CD4-positive, CD25-positive, alpha-beta regulatory T cell (primary cell): ENCODE measurements at regions not wholly inside any gene's neighbourhood (a gene's known extent, or its start where the extent isn't known, plus 50 kb on each side); places are given as distances from the start of the nearest gene placed in this dataset.

ENCODE experiments used
- ATAC-seq, 2 donors: fragments of 150-1000 bp; cut with Tn5 transposase; one replicate each; pipeline ENCODE4 v1.10.0; 2021; ENCODE audit warnings: low read depth in 2 of 2, moderate number of reproducible peaks in 2 of 2, moderate library complexity in 1 of 2
- DNase-seq, 3 donors: peaks; one replicate each; pipeline versions ENCODE4 v3.0.0 to v3.0.0-alpha.2; 2012 to 2022; ENCODE audit warnings: mixed read lengths in 1 of 3
- H3K27ac ChIP-seq: one replicate; pipeline ENCODE4 v1.7.0; 2013; ENCODE audit warnings: mild to moderate bottlenecking, low read length; ENCODE audit not compliant: insufficient read depth, poor library complexity, severe bottlenecking
- H3K27me3 ChIP-seq: one replicate; pipeline ENCODE4 v1.7.0; 2013; ENCODE audit warnings: low read length; ENCODE audit not compliant: control insufficient read depth, insufficient read depth
- H3K36me3 ChIP-seq: one replicate; pipeline ENCODE4 v1.7.0; 2013; ENCODE audit warnings: mild to moderate bottlenecking, low read length, moderate library complexity; ENCODE audit not compliant: control insufficient read depth, insufficient read depth
- H3K4me1 ChIP-seq: 2 replicates; pipeline ENCODE4 v1.7.0; 2013; ENCODE audit warnings: mild to moderate bottlenecking, low read length; ENCODE audit not compliant: insufficient read depth, control insufficient read depth, poor library complexity, severe bottlenecking
- H3K4me3 ChIP-seq: one replicate; pipeline ENCODE4 v1.7.0; 2013; ENCODE audit warnings: low read depth, mild to moderate bottlenecking, low read length, moderate library complexity
- H3K9me3 ChIP-seq, 2 experiments: 1 replicate in 1 of 2; 2 replicates in 1 of 2; pipeline ENCODE4 v1.7.0; 2013; ENCODE audit warnings: low read length in 2 of 2, mild to moderate bottlenecking in 1 of 2, moderate library complexity in 1 of 2; ENCODE audit not compliant: control insufficient read depth in 2 of 2
- H3K27ac Mint-ChIP-seq, 3 donors: one replicate each; pipeline ENCODE4 v1.8.0; 2020 to 2022; ENCODE audit warnings: mild to moderate bottlenecking in 3 of 3, mixed read lengths in 3 of 3, moderate library complexity in 2 of 3
- H3K27me3 Mint-ChIP-seq: one replicate; pipeline ENCODE4 v1.8.0; 2022; ENCODE audit warnings: mild to moderate bottlenecking, mixed read lengths
- H3K36me3 Mint-ChIP-seq: one replicate; pipeline ENCODE4 v1.8.0; 2020; ENCODE audit warnings: mixed read lengths
- H3K4me1 Mint-ChIP-seq, 4 donors: one replicate each; pipeline ENCODE4 v1.8.0; 2020 to 2022; ENCODE audit warnings: mixed read lengths in 4 of 4, mild to moderate bottlenecking in 1 of 4
- H3K4me3 Mint-ChIP-seq, 4 donors: one replicate each; pipeline ENCODE4 v1.8.0; 2020 to 2022; ENCODE audit warnings: mild to moderate bottlenecking in 4 of 4, mixed read lengths in 4 of 4, moderate library complexity in 3 of 4
- H3K9me3 Mint-ChIP-seq, 7 donors: one replicate each; pipeline ENCODE4 v1.8.0; 2020 to 2022; ENCODE audit warnings: mixed read lengths in 7 of 7, mild to moderate bottlenecking in 3 of 7, moderate library complexity in 2 of 7

GRCh38 chr5:96143450-96143849 is 181.8 kb upstream of the ELL2 start:
- Histone ChIP-seq H3K4me1 (no peaks in the 10 kb centered on the region), H3K36me3 (no peaks in the 10 kb centered on the region), H3K9me3 (no peaks in the 10 kb centered on the region), H3K27me3 (peaks cover 4% of the 10 kb centered on the region), H3K4me3 (no peak overlapping the region), H3K27ac (no peak overlapping the region)
- DNase-seq (no peak), ATAC-seq (no peak)
- Mint-ChIP-seq H3K27me3 (peaks cover 9% of the 10 kb centered on the region), H3K36me3 (no peaks in the 10 kb centered on the region), H3K4me1 (no peaks in the 10 kb centered on the region), H3K4me3 (no peak overlapping the region), H3K9me3 (no peaks in the 10 kb centered on the region), H3K27ac (no peak overlapping the region)

DNA sequence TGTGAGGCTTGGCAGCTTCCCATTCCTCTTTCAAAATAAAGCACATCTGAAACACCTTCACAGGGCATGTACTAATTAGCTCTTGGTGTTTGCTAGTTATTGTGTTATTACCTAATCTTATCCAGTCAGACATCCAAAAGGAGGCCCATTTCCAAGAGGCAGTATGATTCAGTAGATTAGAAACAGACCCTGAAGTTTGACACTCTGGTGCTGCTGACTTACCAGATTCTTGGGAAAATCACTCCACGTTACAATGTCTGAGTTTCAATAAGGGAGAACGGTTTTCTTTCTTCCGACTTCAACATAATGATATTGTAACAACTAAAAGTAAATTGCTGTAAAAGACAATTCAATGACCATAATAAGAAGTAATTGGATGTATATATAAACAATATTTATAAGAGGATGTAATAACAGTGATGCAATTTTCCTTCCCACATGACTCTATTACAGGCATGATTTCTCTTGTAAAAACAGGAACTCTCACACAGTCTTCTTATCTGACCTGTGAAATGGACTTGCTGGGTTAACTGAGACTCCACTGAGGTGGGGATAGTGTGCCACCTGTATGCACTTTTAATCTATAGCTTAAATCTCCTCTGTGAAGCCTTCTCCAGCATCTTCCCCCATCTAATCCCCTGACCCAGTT is 181.3 kb upstream of the ELL2 start:
- Mint-ChIP-seq H3K36me3 (no peaks in the 10 kb centered on the region), H3K27me3 (peaks cover 14% of the 10 kb centered on the region), H3K4me3 (no peak overlapping the region), H3K9me3 (no peaks in the 10 kb centered on the region), H3K27ac (no peak overlapping the region), H3K4me1 (no peaks in the 10 kb centered on the region)
- no peaks in the 10 kb centered on the region for H3K36me3 ChIP-seq
- no peak for DNase-seq
- no peak overlapping the region for H3K4me3 ChIP-seq
- H3K27ac ChIP-seq: no peak overlapping the region
- H3K27me3 ChIP-seq: peaks cover 4% of the 10 kb centered on the region
- no peaks in the 10 kb centered on the region for H3K4me1 ChIP-seq
- no peaks in the 10 kb centered on the region for H3K9me3 ChIP-seq
- ATAC-seq: no peak

- H3K27me3 ChIP-seq: peaks cover 4% of the 10 kb centered on the region
- Mint-ChIP-seq H3K27me3 (peaks cover 15% of the 10 kb centered on the region), H3K9me3 (no peaks in the 10 kb centered on the region), H3K36me3 (no peaks in the 10 kb centered on the region), H3K27ac (no peak overlapping the region), H3K4me3 (no peak overlapping the region), H3K4me1 (no peaks in the 10 kb centered on the region)
- no peaks in the 10 kb centered on the region for H3K9me3 ChIP-seq
- no peak overlapping the region for H3K4me3 ChIP-seq
- no peaks in the 10 kb centered on the region for H3K4me1 ChIP-seq
- no peak for DNase-seq
- no peak overlapping the region for H3K27ac ChIP-seq
- no peaks in the 10 kb centered on the region for H3K36me3 ChIP-seq
- no peak for ATAC-seq
Observed at GRCh38 chr5:96142184-96142781, 180.6 kb upstream of the ELL2 start.

DNA sequence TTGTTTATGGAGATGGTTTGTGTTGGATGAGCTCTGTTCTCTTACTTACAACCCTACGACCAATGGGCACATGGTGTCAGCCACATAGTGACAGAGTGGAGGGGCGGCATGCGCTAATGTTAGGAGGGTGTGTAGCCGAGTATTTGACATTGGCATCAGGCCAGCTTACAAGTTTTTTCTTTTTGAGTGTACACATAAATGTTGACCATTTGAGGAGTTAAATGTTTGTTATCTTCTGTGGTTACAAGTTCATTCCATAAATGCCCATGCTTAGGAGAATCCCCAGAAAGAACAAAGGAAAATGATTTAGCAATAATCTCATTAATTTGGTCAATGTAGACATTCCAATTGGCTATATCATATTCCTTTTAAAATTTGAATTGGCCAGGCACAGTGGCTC is 180.1 kb upstream of the ELL2 start:
- H3K27me3 ChIP-seq: peaks cover 4% of the 10 kb centered on the region
- DNase-seq: no peak
- H3K27me3 Mint-ChIP-seq: peaks cover 16% of the 10 kb centered on the region
- peaks cover 0 to 2% (median 0%) of the 10 kb centered on the region in 7 donors for H3K9me3 Mint-ChIP-seq
- H3K4me3 Mint-ChIP-seq: no peak overlapping the region
- H3K9me3 ChIP-seq: no peaks in the 10 kb centered on the region
- no peak for ATAC-seq
- H3K36me3 Mint-ChIP-seq: no peaks in the 10 kb centered on the region
- no peak overlapping the region for H3K4me3 ChIP-seq
- no peak overlapping the region for H3K27ac ChIP-seq
- H3K36me3 ChIP-seq: no peaks in the 10 kb centered on the region
- no peaks in the 10 kb centered on the region for H3K4me1 ChIP-seq
- no peak overlapping the region for H3K27ac Mint-ChIP-seq
- H3K4me1 Mint-ChIP-seq: no peaks in the 10 kb centered on the region

DNA sequence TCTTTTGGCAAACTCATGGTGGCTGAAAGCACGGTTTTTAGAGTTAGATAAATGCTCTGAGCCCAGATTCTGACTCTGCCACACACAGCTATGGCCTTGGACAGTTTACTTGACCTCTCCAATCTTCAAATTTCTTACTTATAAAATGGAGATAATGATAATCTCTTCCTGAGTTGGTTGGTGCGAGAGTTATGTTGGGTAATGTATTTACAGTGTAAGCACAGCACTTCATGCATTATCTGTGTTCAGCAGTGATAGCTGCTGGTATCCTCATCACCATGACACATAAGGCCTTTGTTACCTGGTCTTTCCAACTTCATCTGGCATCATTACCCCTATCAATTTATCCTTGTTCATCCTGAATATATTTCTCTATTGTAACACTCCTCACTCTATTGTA is 178.8 kb upstream of the ELL2 start:
- H3K27me3 ChIP-seq: peaks cover 4% of the 10 kb centered on the region
- Mint-ChIP-seq H3K27ac (no peak overlapping the region), H3K9me3 (peaks cover 0 to 2% (median 0%) of the 10 kb centered on the region in 7 donors), H3K36me3 (no peaks in the 10 kb centered on the region), H3K4me1 (no peaks in the 10 kb centered on the region), H3K27me3 (peaks cover 24% of the 10 kb centered on the region), H3K4me3 (no peak overlapping the region)
- no peak for DNase-seq
- H3K4me3 ChIP-seq: no peak overlapping the region
- ATAC-seq: no peak
- H3K4me1 ChIP-seq: no peaks in the 10 kb centered on the region
- no peaks in the 10 kb centered on the region for H3K36me3 ChIP-seq
- H3K27ac ChIP-seq: no peak overlapping the region
- no peaks in the 10 kb centered on the region for H3K9me3 ChIP-seq

GRCh38 chr5:96140084-96140483 is 178.4 kb upstream of the ELL2 start:
- Histone ChIP-seq H3K4me3 (no peak overlapping the region), H3K27ac (no peak overlapping the region), H3K27me3 (peaks cover 4% of the 10 kb centered on the region), H3K4me1 (no peaks in the 10 kb centered on the region), H3K36me3 (no peaks in the 10 kb centered on the region), H3K9me3 (no peaks in the 10 kb centered on the region)
- Mint-ChIP-seq H3K9me3 (peaks cover 0 to 2% (median 0%) of the 10 kb centered on the region in 7 donors), H3K36me3 (no peaks in the 10 kb centered on the region), H3K4me3 (no peak overlapping the region), H3K4me1 (no peaks in the 10 kb centered on the region), H3K27me3 (peaks cover 24% of the 10 kb centered on the region), H3K27ac (no peak overlapping the region)
- ATAC-seq: no peak
- DNase-seq: no peak

DNA sequence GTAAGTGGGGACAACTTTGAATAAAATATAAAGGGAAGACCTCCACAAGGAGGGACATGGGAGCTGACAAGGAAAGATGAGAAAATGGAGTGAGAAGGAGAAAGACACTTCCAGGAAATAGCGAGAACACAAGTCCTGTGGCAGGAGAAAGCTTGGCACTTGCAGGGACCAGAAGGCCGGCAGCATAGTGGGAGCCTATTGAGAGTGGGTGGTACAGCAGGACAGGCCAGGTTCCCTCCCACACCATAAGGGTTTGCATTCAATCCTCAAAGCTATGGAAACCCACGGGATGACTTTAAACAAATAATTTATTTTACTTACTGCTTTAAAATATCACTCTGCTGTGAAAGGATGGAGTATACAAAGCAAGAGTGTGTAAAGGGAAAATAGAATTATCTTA is 173.2 kb upstream of the ELL2 start:
- Mint-ChIP-seq H3K4me3 (no peak overlapping the region), H3K27ac (no peak overlapping the region), H3K4me1 (no peaks in the 10 kb centered on the region), H3K36me3 (no peaks in the 10 kb centered on the region), H3K9me3 (peaks cover 0 to 2% (median 0%) of the 10 kb centered on the region in 7 donors), H3K27me3 (peaks cover 21% of the 10 kb centered on the region)
- H3K4me1 ChIP-seq: no peaks in the 10 kb centered on the region
- H3K36me3 ChIP-seq: no peaks in the 10 kb centered on the region
- no peak overlapping the region for H3K27ac ChIP-seq
- ATAC-seq (no peak), DNase-seq (no peak)
- H3K4me3 ChIP-seq: no peak overlapping the region
- H3K9me3 ChIP-seq: no peaks in the 10 kb centered on the region
- peaks cover under 1% of the 10 kb centered on the region for H3K27me3 ChIP-seq
